ENCODE measurements at regions not wholly inside any gene's neighbourhood (a gene's known extent, or its start where the extent isn't known, plus 50 kb on each side); places are given as distances from the start of the nearest gene placed in this dataset.
"Not testable (repeated sequence)": the region's sequence is repeated elsewhere in the genome, so short reads cannot be mapped to it uniquely, and the experiment has no call there.

GRCh38 chr13:112256716-112257494 is 119.2 kb upstream of the SPACA7 start:
- WGBS, result 91% methylated on average over 12 of the region's 12 CpGs
- DNase-seq (ENCODE audit: low read depth in 6 of 9, low spot score in 9 of 9), result no peak
- Histone ChIP-seq H3K9me3 (ENCODE audit: control insufficient read depth in 2 of 2, insufficient read depth in 1 of 2, low read length in 1 of 2) (peaks cover 0 to 1% of the 10 kb centered on the region in 2 donors), H3K36me3 (ENCODE audit: control insufficient read depth in 2 of 2, insufficient read depth in 2 of 2, low read length in 1 of 2) (no peaks in the 10 kb centered on the region), H3K27me3 (ENCODE audit: control insufficient read depth in 2 of 2, insufficient read depth in 1 of 2, low read length in 1 of 2) (no peaks in the 10 kb centered on the region), H3K4me1 (ENCODE audit: control insufficient read depth in 2 of 2, insufficient read depth in 2 of 2, low read length in 2 of 2) (no peaks in the 10 kb centered on the region), H3K4me3 (ENCODE audit: low read length in 2 of 2) (no peak overlapping the region), H3K27ac (ENCODE audit: low read depth in 1 of 2, low read length in 1 of 2) (no peak overlapping the region)

GRCh38 chr13:112259511-112259910 is 116.6 kb upstream of the SPACA7 start:
- WGBS, result 82% methylated on average over 8 of the region's 8 CpGs
- H3K36me3 ChIP-seq (ENCODE audit: control insufficient read depth in 2 of 2, insufficient read depth in 2 of 2, low read length in 1 of 2), result no peaks in the 10 kb centered on the region
- H3K4me3 ChIP-seq (ENCODE audit: low read length in 2 of 2), result no peak overlapping the region
- no peak for DNase-seq (ENCODE audit: low read depth in 6 of 9, low spot score in 9 of 9)
- H3K9me3 ChIP-seq (ENCODE audit: control insufficient read depth in 2 of 2, insufficient read depth in 1 of 2, low read length in 1 of 2), result peaks cover 0 to 1% of the 10 kb centered on the region in 2 donors
- no peak overlapping the region for H3K27ac ChIP-seq (ENCODE audit: low read depth in 1 of 2, low read length in 1 of 2)
- H3K4me1 ChIP-seq (ENCODE audit: control insufficient read depth in 2 of 2, insufficient read depth in 2 of 2, low read length in 2 of 2), result no peaks in the 10 kb centered on the region
- H3K27me3 ChIP-seq (ENCODE audit: control insufficient read depth in 2 of 2, insufficient read depth in 1 of 2, low read length in 1 of 2), result no peaks in the 10 kb centered on the region

- Histone ChIP-seq H3K4me3 (ENCODE audit: low read length in 2 of 2) (no peak overlapping the region), H3K4me1 (ENCODE audit: control insufficient read depth in 2 of 2, insufficient read depth in 2 of 2, low read length in 2 of 2) (no peaks in the 10 kb centered on the region), H3K27ac (ENCODE audit: low read depth in 1 of 2, low read length in 1 of 2) (no peak overlapping the region), H3K36me3 (ENCODE audit: control insufficient read depth in 2 of 2, insufficient read depth in 2 of 2, low read length in 1 of 2) (no peaks in the 10 kb centered on the region), H3K9me3 (ENCODE audit: control insufficient read depth in 2 of 2, insufficient read depth in 1 of 2, low read length in 1 of 2) (peaks cover 0 to 1% of the 10 kb centered on the region in 2 donors), H3K27me3 (ENCODE audit: control insufficient read depth in 2 of 2, insufficient read depth in 1 of 2, low read length in 1 of 2) (no peaks in the 10 kb centered on the region)
- DNase-seq (ENCODE audit: low read depth in 6 of 9, low spot score in 9 of 9), result no peak
- WGBS, result 90% methylated on average over 29 of the region's 29 CpGs
Measured at GRCh38 chr13:112260108-112261055, 115.8 kb upstream of the SPACA7 start.

GRCh38 chr13:112261924-112262323 is 114.2 kb upstream of the SPACA7 start:
- Histone ChIP-seq H3K27ac (ENCODE audit: low read depth in 1 of 2, low read length in 1 of 2) (no peak overlapping the region), H3K4me3 (ENCODE audit: low read length in 2 of 2) (no peak overlapping the region), H3K27me3 (ENCODE audit: control insufficient read depth in 2 of 2, insufficient read depth in 1 of 2, low read length in 1 of 2) (no peaks in the 10 kb centered on the region), H3K36me3 (ENCODE audit: control insufficient read depth in 2 of 2, insufficient read depth in 2 of 2, low read length in 1 of 2) (no peaks in the 10 kb centered on the region), H3K4me1 (ENCODE audit: control insufficient read depth in 2 of 2, insufficient read depth in 2 of 2, low read length in 2 of 2) (no peaks in the 10 kb centered on the region), H3K9me3 (ENCODE audit: control insufficient read depth in 2 of 2, insufficient read depth in 1 of 2, low read length in 1 of 2) (peaks cover 0 to 1% of the 10 kb centered on the region in 2 donors)
- WGBS, result 92% methylated on average over 8 of the region's 8 CpGs
- DNase-seq (ENCODE audit: low read depth in 6 of 9, low spot score in 9 of 9), result no peak

- no peak for DNase-seq (ENCODE audit: low read depth in 6 of 9, low spot score in 9 of 9)
- H3K27ac ChIP-seq (ENCODE audit: low read depth in 1 of 2, low read length in 1 of 2), result no peak overlapping the region
- H3K4me1 ChIP-seq (ENCODE audit: control insufficient read depth in 2 of 2, insufficient read depth in 2 of 2, low read length in 2 of 2), result no peaks in the 10 kb centered on the region
- H3K9me3 ChIP-seq (ENCODE audit: control insufficient read depth in 2 of 2, insufficient read depth in 1 of 2, low read length in 1 of 2), result no peaks in the 10 kb centered on the region
- 93% methylated on average over 7 of the region's 7 CpGs for WGBS
- H3K36me3 ChIP-seq (ENCODE audit: control insufficient read depth in 2 of 2, insufficient read depth in 2 of 2, low read length in 1 of 2), result no peaks in the 10 kb centered on the region
- H3K4me3 ChIP-seq (ENCODE audit: low read length in 2 of 2), result no peak overlapping the region
- H3K27me3 ChIP-seq (ENCODE audit: control insufficient read depth in 2 of 2, insufficient read depth in 1 of 2, low read length in 1 of 2), result no peaks in the 10 kb centered on the region
Measured at GRCh38 chr13:112263152-112263551, 113.0 kb upstream of the SPACA7 start.

GRCh38 chr13:112267660-112268059 is 108.5 kb upstream of the SPACA7 start:
- Histone ChIP-seq H3K27me3 (ENCODE audit: control insufficient read depth in 2 of 2, insufficient read depth in 1 of 2, low read length in 1 of 2) (no peaks in the 10 kb centered on the region), H3K27ac (ENCODE audit: low read depth in 1 of 2, low read length in 1 of 2) (no peak overlapping the region), H3K9me3 (ENCODE audit: control insufficient read depth in 2 of 2, insufficient read depth in 1 of 2, low read length in 1 of 2) (no peaks in the 10 kb centered on the region), H3K4me3 (ENCODE audit: low read length in 2 of 2) (no peak overlapping the region), H3K36me3 (ENCODE audit: control insufficient read depth in 2 of 2, insufficient read depth in 2 of 2, low read length in 1 of 2) (no peaks in the 10 kb centered on the region), H3K4me1 (ENCODE audit: control insufficient read depth in 2 of 2, insufficient read depth in 2 of 2, low read length in 2 of 2) (no peaks in the 10 kb centered on the region)
- no peak for DNase-seq (ENCODE audit: low read depth in 6 of 9, low spot score in 9 of 9)
- WGBS, result 88% methylated on average over 3 of the region's 3 CpGs

GRCh38 chr13:112270951-112271350 is 105.2 kb upstream of the SPACA7 start:
- WGBS, result 72% methylated on average over 2 of the region's 2 CpGs
- no peak for DNase-seq (ENCODE audit: low read depth in 6 of 9, low spot score in 9 of 9)
- Histone ChIP-seq H3K36me3 (ENCODE audit: control insufficient read depth in 2 of 2, insufficient read depth in 2 of 2, low read length in 1 of 2) (no peaks in the 10 kb centered on the region), H3K27ac (ENCODE audit: low read depth in 1 of 2, low read length in 1 of 2) (no peak overlapping the region), H3K4me3 (ENCODE audit: low read length in 2 of 2) (no peak overlapping the region), H3K4me1 (ENCODE audit: control insufficient read depth in 2 of 2, insufficient read depth in 2 of 2, low read length in 2 of 2) (no peaks in the 10 kb centered on the region), H3K27me3 (ENCODE audit: control insufficient read depth in 2 of 2, insufficient read depth in 1 of 2, low read length in 1 of 2) (no peaks in the 10 kb centered on the region), H3K9me3 (ENCODE audit: control insufficient read depth in 2 of 2, insufficient read depth in 1 of 2, low read length in 1 of 2) (no peaks in the 10 kb centered on the region)

GRCh38 chr13:112286733-112287132 is 89.4 kb upstream of the SPACA7 start:
- H3K27ac ChIP-seq (ENCODE audit: low read depth in 1 of 2, low read length in 1 of 2); H3K27me3 ChIP-seq (ENCODE audit: control insufficient read depth in 2 of 2, insufficient read depth in 1 of 2, low read length in 1 of 2); H3K4me1 ChIP-seq (ENCODE audit: control insufficient read depth in 2 of 2, insufficient read depth in 2 of 2, low read length in 2 of 2); H3K4me3 ChIP-seq (ENCODE audit: low read length in 2 of 2); H3K36me3 ChIP-seq (ENCODE audit: control insufficient read depth in 2 of 2, insufficient read depth in 2 of 2, low read length in 1 of 2); DNase-seq (ENCODE audit: low read depth in 6 of 9, low spot score in 9 of 9); H3K9me3 ChIP-seq (ENCODE audit: control insufficient read depth in 2 of 2, insufficient read depth in 1 of 2, low read length in 1 of 2): not testable (repeated sequence)

GRCh38 chr13:112320303-112320702 is 55.9 kb upstream of the SPACA7 start:
- no peak for DNase-seq (ENCODE audit: low read depth in 6 of 9, low spot score in 9 of 9)
- Histone ChIP-seq H3K4me1 (ENCODE audit: control insufficient read depth in 2 of 2, insufficient read depth in 2 of 2, low read length in 2 of 2) (no peaks in the 10 kb centered on the region), H3K27me3 (ENCODE audit: control insufficient read depth in 2 of 2, insufficient read depth in 1 of 2, low read length in 1 of 2) (peaks cover 0 to 3% of the 10 kb centered on the region in 2 donors), H3K27ac (ENCODE audit: low read depth in 1 of 2, low read length in 1 of 2) (no peak overlapping the region), H3K4me3 (ENCODE audit: low read length in 2 of 2) (no peak overlapping the region), H3K36me3 (ENCODE audit: control insufficient read depth in 2 of 2, insufficient read depth in 2 of 2, low read length in 1 of 2) (no peaks in the 10 kb centered on the region), H3K9me3 (ENCODE audit: control insufficient read depth in 2 of 2, insufficient read depth in 1 of 2, low read length in 1 of 2) (no peaks in the 10 kb centered on the region)
- 92% methylated on average over 7 of the region's 7 CpGs for WGBS

All from thymus (tissue), 11 donors.